ENCODE measurements at regions not wholly inside any gene's neighbourhood (a gene's known extent, or its start where the extent isn't known, plus 50 kb on each side); places are given as distances from the start of the nearest gene placed in this dataset.

DNA sequence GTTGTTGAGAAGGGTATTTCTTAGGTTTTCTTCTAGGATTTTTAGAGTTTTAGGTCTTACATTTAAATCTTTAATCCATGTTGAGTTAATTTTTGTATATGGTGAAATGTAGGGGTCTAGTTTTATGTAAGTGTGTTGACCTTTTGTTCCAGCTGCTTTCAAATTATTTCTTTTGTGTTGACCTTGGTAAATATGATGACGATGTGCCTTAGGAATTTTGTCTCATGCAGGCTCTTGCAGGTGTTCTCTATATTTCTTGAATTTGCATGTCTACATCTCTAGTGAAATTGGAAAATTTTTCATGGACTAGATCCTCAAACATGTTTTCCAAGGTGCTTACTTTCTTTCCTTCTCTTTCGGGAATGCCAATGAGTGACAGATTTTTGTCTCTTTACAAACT, 1609.3 kb upstream of the ZEB2 start:
- TF ChIP-seq, protein P1, sequence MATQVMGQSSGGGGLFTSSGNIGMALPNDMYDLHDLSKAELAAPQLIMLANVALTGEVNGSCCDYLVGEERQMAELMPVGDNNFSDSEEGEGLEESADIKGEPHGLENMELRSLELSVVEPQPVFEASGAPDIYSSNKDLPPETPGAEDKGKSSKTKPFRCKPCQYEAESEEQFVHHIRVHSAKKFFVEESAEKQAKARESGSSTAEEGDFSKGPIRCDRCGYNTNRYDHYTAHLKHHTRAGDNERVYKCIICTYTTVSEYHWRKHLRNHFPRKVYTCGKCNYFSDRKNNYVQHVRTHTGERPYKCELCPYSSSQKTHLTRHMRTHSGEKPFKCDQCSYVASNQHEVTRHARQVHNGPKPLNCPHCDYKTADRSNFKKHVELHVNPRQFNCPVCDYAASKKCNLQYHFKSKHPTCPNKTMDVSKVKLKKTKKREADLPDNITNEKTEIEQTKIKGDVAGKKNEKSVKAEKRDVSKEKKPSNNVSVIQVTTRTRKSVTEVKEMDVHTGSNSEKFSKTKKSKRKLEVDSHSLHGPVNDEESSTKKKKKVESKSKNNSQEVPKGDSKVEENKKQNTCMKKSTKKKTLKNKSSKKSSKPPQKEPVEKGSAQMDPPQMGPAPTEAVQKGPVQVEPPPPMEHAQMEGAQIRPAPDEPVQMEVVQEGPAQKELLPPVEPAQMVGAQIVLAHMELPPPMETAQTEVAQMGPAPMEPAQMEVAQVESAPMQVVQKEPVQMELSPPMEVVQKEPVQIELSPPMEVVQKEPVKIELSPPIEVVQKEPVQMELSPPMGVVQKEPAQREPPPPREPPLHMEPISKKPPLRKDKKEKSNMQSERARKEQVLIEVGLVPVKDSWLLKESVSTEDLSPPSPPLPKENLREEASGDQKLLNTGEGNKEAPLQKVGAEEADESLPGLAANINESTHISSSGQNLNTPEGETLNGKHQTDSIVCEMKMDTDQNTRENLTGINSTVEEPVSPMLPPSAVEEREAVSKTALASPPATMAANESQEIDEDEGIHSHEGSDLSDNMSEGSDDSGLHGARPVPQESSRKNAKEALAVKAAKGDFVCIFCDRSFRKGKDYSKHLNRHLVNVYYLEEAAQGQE (IDR thresholded peaks at IDR 0.05; ENCODE audit: insufficient replicate concordance, low read depth) = no peak
- TF ChIP-seq SPI1 (IDR thresholded peaks at IDR 0.05; ENCODE audit: borderline replicate concordance, low read depth) (no peak), POLR2AphosphoS5 (IDR thresholded peaks at IDR 0.05; ENCODE audit: low read depth) (no peak)
- no peak for DNase-seq (ENCODE audit: low read depth in 1 of 2, low spot score in 1 of 2)
- H3K27ac ChIP-seq (replicated peaks) = no peak overlapping the region
- no peaks in the 10 kb centered on the region for H3K27me3 ChIP-seq (ENCODE audit: insufficient read depth, poor library complexity, severe bottlenecking)
- H3K4me3 ChIP-seq (replicated peaks; ENCODE audit: insufficient read depth, low read length) = no peak overlapping the region

DNA sequence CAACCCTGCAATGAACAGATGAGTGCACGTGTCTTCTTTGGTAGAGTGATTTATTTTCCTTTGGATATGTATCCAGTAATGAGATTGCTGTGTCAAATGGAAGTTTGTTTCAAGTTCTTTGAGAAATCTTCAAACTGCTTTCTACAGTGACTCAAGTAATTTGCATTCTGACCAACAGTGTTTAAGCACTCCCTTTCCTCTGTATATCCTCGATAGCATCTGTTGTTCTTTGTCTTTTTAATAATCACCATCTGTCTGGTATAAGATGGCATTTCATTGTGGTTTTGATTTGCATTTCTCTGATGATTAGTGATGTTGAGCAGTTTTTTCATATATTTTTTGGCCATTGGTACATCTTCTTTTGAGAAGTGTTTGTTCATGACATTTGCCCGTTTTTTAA, 1608.3 kb upstream of the ZEB2 start:
- TF ChIP-seq, protein P1 (IDR thresholded peaks at IDR 0.05; ENCODE audit: insufficient replicate concordance, low read depth) = no peak
- TF ChIP-seq POLR2AphosphoS5 (IDR thresholded peaks at IDR 0.05; ENCODE audit: low read depth) = no peak
- TF ChIP-seq, protein P2, sequence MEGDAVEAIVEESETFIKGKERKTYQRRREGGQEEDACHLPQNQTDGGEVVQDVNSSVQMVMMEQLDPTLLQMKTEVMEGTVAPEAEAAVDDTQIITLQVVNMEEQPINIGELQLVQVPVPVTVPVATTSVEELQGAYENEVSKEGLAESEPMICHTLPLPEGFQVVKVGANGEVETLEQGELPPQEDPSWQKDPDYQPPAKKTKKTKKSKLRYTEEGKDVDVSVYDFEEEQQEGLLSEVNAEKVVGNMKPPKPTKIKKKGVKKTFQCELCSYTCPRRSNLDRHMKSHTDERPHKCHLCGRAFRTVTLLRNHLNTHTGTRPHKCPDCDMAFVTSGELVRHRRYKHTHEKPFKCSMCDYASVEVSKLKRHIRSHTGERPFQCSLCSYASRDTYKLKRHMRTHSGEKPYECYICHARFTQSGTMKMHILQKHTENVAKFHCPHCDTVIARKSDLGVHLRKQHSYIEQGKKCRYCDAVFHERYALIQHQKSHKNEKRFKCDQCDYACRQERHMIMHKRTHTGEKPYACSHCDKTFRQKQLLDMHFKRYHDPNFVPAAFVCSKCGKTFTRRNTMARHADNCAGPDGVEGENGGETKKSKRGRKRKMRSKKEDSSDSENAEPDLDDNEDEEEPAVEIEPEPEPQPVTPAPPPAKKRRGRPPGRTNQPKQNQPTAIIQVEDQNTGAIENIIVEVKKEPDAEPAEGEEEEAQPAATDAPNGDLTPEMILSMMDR (IDR thresholded peaks at IDR 0.05; ENCODE audit: insufficient read depth, low read length) = no peak
- TF ChIP-seq SPI1 (IDR thresholded peaks at IDR 0.05; ENCODE audit: borderline replicate concordance, low read depth) = no peak
- TF ChIP-seq GABPA (IDR thresholded peaks at IDR 0.05; ENCODE audit: low read depth) = no peak
- DNase-seq (ENCODE audit: low read depth in 1 of 2, low spot score in 1 of 2) = no peak
- H3K27ac ChIP-seq (replicated peaks) = no peak overlapping the region
- no peak overlapping the region for H3K4me3 ChIP-seq (replicated peaks; ENCODE audit: insufficient read depth, low read length)
- H3K27me3 ChIP-seq (ENCODE audit: insufficient read depth, poor library complexity, severe bottlenecking) = no peaks in the 10 kb centered on the region

DNA sequence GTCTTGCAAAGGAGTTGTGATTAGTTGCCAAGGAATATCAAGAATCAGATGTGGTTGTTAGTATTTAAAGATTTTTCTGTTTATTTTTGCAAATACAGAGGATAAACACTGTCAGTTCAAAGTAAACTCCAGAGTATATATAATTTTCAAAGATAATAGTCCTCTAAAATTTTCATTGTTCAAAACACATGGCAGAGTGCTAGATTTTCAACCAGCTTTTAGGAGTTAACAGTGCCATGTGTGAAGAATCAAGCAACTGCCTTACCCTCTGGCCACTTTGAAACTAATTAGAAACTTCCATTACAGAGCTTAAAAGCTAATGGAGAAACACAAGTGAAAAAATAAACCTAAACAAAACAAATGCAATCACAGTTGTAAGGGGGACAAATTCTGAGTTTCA, 1605.6 kb upstream of the ZEB2 start:
- TF ChIP-seq GABPA (IDR thresholded peaks at IDR 0.05; ENCODE audit: low read depth) = no peak
- TF ChIP-seq, protein P1 (IDR thresholded peaks at IDR 0.05; ENCODE audit: insufficient replicate concordance, low read depth) = no peak
- H3K27me3 ChIP-seq (ENCODE audit: insufficient read depth, poor library complexity, severe bottlenecking) = no peaks in the 10 kb centered on the region
- no peak overlapping the region for H3K4me3 ChIP-seq (replicated peaks; ENCODE audit: insufficient read depth, low read length)
- no peak overlapping the region for H3K27ac ChIP-seq (replicated peaks)
- DNase-seq (ENCODE audit: low read depth in 1 of 2, low spot score in 1 of 2) = no peak

DNA sequence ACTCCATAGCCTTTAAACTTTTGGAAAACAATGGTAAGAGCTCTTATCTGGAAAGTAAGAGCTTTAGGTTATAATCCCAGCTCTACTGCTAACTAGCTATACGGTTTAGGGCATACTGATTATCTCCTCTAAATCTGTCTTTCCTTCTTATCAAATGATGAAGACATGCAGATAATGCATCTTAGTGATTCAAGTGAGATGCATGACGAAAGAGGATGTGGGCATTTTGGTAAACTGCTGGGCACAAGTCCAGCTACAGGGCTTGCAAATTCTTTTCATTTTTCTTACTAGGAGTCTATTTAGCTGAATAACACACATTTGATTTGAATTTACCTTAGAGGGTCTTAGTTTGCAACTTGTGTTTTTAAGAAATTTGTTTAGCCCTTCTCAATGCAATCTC, 1604.8 kb upstream of the ZEB2 start:
- H3K4me3 ChIP-seq (replicated peaks; ENCODE audit: insufficient read depth, low read length) = no peak overlapping the region
- TF ChIP-seq, protein P2 (IDR thresholded peaks at IDR 0.05; ENCODE audit: insufficient read depth, low read length) = no peak
- TF ChIP-seq, protein P1 (IDR thresholded peaks at IDR 0.05; ENCODE audit: insufficient replicate concordance, low read depth) = no peak
- no peak for TF ChIP-seq POLR2AphosphoS5 (IDR thresholded peaks at IDR 0.05; ENCODE audit: low read depth)
- no peak overlapping the region for H3K27ac ChIP-seq (replicated peaks)
- H3K27me3 ChIP-seq (ENCODE audit: insufficient read depth, poor library complexity, severe bottlenecking) = no peaks in the 10 kb centered on the region
- no peak for DNase-seq (ENCODE audit: low read depth in 1 of 2, low spot score in 1 of 2)

All from HL-60 (cell line).